Caco-2 (cell line): ENCODE measurements at regions not wholly inside any gene's neighbourhood (a gene's known extent, or its start where the extent isn't known, plus 50 kb on each side); places are given as distances from the start of the nearest gene placed in this dataset.
A peak's percentile ranks its signal among the peaks of the same experiment; 100 is the strongest.

Source experiments
- BruUV-seq: library from RNA; stranded (reverse); fragments of 400-500 nt; replicated peaks from 2 replicates; lab custom pipeline; 2021; lab: Mats Ljungman, UMichigan
- CTCF ChIA-PET: fragments of 300-600 bp; sonication (Branson Sonifier 250); formaldehyde crosslinking; loops from one replicate; lab custom pipeline; 2022; ENCODE audit warnings: antibody characterized with exemption; lab: Charles Lee
- POLR2A ChIA-PET: fragments of 300-600 bp; sonication (Branson Sonifier 250); formaldehyde crosslinking; loops from one replicate; lab custom pipeline; 2022; ENCODE audit warnings: antibody characterized with exemption; lab: Charles Lee
- DNase-seq, 2 experiments: peaks; one replicate each; pipeline versions ENCODE4 v3.0.0 to v3.0.0-alpha.2; 2020 to 2022
- H3K27me3 ChIP-seq: replicated peaks from 2 replicates; pipeline ENCODE4 v1.6.0; 2011; ENCODE audit warnings: low read length; ENCODE audit not compliant: control insufficient read depth, insufficient read depth
- H3K36me3 ChIP-seq: 2 replicates; pipeline ENCODE4 v1.5.1; 2011; ENCODE audit warnings: low read length; ENCODE audit not compliant: control insufficient read depth, insufficient read depth
- H3K4me1 ChIP-seq: fragments of 250-450 bp; sonication (Bioruptor Pico); 2 replicates; pipeline ENCODE4 v1.5.1; 2020; ENCODE audit warnings: mild to moderate bottlenecking
- H3K4me3 ChIP-seq: 2 replicates; pipeline ENCODE4 v1.5.1; 2011; ENCODE audit warnings: low read depth, mild to moderate bottlenecking, control low read depth, low read length
- H3K9me3 ChIP-seq: fragments of 250-450 bp; sonication (Bioruptor Pico); 2 replicates; pipeline ENCODE4 v1.5.1; 2020; ENCODE audit warnings: mild to moderate bottlenecking, moderate library complexity
- H3K27ac Mint-ChIP-seq: one replicate; pipeline ENCODE4 v1.8.0; 2022; ENCODE audit warnings: mixed read lengths; ENCODE audit not compliant: unreplicated experiment
- H3K27me3 Mint-ChIP-seq: one replicate; pipeline ENCODE4 v1.8.0; 2022; ENCODE audit warnings: mixed read lengths; ENCODE audit not compliant: insufficient read depth, unreplicated experiment
- H3K36me3 Mint-ChIP-seq: one replicate; pipeline ENCODE4 v1.8.0; 2022; ENCODE audit warnings: mild to moderate bottlenecking, mixed read lengths; ENCODE audit not compliant: insufficient read depth, unreplicated experiment
- H3K4me1 Mint-ChIP-seq: one replicate; pipeline ENCODE4 v1.8.0; 2022; ENCODE audit warnings: low read depth, mixed read lengths; ENCODE audit not compliant: unreplicated experiment
- H3K4me3 Mint-ChIP-seq: one replicate; pipeline ENCODE4 v1.8.0; 2022; ENCODE audit warnings: mild to moderate bottlenecking, moderate library complexity, mixed read lengths; ENCODE audit not compliant: unreplicated experiment
- H3K9me3 Mint-ChIP-seq: one replicate; pipeline ENCODE4 v1.8.0; 2022; ENCODE audit warnings: mixed read lengths; ENCODE audit not compliant: unreplicated experiment
- intact Hi-C: fragments of 100-400 bp; cut with micrococcal nuclease; formaldehyde crosslinking; loops from one replicate; pipeline ENCODE4 v1.10.0; 2022; ENCODE audit not compliant: unreplicated experiment
- TF ChIP-seq, protein P1 (sequence below), 2 experiments: fragments of 200-600 bp in 1 of 2; IDR thresholded peaks; 1 replicate in 1 of 2; 2 replicates in 1 of 2; pipeline versions ENCODE4 v1.5.1 to v1.8.0; 2011 to 2022; ENCODE audit warnings: antibody characterized with exemption in 1 of 2, control low read depth in 1 of 2, inconsistent platforms in 1 of 2, low read depth in 1 of 2, low read length in 1 of 2, mild to moderate bottlenecking in 1 of 2, moderate library complexity in 1 of 2; ENCODE audit not compliant: insufficient read depth in 1 of 2, severe bottlenecking in 1 of 2, unreplicated experiment in 1 of 2

DNA sequence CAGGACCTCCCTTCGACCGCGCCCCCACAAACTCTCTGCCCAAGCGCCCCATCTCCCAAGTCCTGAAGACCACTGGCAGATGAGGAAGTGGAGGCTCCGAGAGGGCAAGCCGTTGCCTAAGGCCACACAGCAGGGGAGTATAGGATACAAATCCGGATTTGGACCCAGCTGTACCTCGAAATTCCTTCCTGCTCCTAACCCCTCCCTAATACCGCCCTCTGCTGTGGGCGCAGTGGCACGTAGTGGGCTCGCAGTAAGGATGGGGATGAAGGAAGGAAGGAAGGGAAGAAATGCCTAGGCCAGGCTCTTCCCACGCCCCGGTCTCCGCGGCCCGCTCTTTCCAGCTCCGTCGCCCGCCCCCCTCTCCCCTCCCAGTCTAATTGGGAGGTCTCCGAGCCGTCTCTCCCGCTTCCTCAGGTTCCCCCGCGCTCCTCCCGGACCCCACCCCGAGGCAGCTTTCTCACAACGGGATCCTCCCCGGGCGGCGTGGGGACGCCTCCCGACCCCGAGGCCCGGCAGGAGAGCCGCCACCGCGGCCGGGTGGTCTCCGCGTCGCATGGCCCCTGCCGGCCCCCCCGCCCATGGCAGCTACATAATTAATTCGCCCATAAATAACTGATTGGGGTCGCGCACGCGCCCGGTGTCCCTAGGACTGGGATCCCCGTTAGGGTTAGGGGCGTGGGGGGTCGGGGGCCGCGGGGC, 138.9 kb downstream of the C9orf50 start:
- H3K27me3 Mint-ChIP-seq = no peaks in the 10 kb centered on the region
- Histone ChIP-seq H3K4me3 (peak overlapping the region; percentile 36), H3K36me3 (no peaks in the 10 kb centered on the region; the same call in 1 of the 2 replicates), H3K9me3 (no peaks in the 10 kb centered on the region), H3K4me1 (peaks cover 76% of the 10 kb centered on the region), H3K27me3 (no peaks in the 10 kb centered on the region)
- peaks cover 68% of the 10 kb centered on the region for H3K4me1 Mint-ChIP-seq
- intact Hi-C loops = loop anchor here (2.0 kb wide), 1 partner anchor 147 kb away; no protein-coding TSS in a partner anchor
- H3K27ac Mint-ChIP-seq = peak overlapping the region; percentile 92
- TF ChIP-seq, protein P1, sequence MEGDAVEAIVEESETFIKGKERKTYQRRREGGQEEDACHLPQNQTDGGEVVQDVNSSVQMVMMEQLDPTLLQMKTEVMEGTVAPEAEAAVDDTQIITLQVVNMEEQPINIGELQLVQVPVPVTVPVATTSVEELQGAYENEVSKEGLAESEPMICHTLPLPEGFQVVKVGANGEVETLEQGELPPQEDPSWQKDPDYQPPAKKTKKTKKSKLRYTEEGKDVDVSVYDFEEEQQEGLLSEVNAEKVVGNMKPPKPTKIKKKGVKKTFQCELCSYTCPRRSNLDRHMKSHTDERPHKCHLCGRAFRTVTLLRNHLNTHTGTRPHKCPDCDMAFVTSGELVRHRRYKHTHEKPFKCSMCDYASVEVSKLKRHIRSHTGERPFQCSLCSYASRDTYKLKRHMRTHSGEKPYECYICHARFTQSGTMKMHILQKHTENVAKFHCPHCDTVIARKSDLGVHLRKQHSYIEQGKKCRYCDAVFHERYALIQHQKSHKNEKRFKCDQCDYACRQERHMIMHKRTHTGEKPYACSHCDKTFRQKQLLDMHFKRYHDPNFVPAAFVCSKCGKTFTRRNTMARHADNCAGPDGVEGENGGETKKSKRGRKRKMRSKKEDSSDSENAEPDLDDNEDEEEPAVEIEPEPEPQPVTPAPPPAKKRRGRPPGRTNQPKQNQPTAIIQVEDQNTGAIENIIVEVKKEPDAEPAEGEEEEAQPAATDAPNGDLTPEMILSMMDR (IDR thresholded peaks at IDR 0.05; ENCODE audit: insufficient read depth in 1 of 2, low read depth in 1 of 2, low read length in 1 of 2, severe bottlenecking in 1 of 2, unreplicated experiment in 1 of 2) = peak in 1 of 2 experiments; percentile 10
- CTCF ChIA-PET = interaction anchor here (0.6 to 1.0 kb wide), 4 partner anchors 14 to 92 kb away, joined by 3 to 5 read pairs (median 4); no protein-coding TSS in a partner anchor
- BruUV-seq = TSS peak; percentile 24
- no peaks in the 10 kb centered on the region for H3K9me3 Mint-ChIP-seq
- peaks cover 14% of the 10 kb centered on the region for H3K36me3 Mint-ChIP-seq
- peak overlapping the region; percentile 82 for H3K4me3 Mint-ChIP-seq
- peak in 1 of 2 experiments; percentile 43 for DNase-seq
- POLR2A ChIA-PET = interaction anchor here (0.6 to 3.1 kb wide), 6 partner anchors 11 to 445 kb away, joined by 3 to 32 read pairs (median 8); partner anchors contain the start of gene IER5L

DNA sequence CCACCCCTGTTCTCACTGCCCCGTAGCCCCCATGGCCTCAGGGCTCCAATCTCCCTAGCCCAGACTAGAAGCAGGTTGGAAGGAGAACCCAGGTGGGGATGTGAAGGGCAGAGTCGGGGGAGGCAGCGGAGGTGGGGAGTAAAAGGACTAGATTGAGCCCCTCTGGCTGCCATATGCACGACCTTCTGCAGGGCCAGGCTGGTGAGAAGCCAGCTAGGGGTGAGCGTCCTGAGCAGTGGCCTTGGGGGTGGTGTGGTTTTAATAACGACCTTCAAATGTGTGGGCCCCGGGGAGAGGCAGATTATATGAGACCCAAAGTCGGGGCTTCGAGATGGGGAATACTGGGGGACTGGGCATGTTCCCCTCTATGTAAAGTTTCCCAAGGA, 139.5 kb downstream of the C9orf50 start:
- DNase-seq = no peak
- Mint-ChIP-seq H3K27ac (peak overlapping the region; percentile 92), H3K36me3 (peaks cover 19% of the 10 kb centered on the region), H3K4me1 (peaks cover 62% of the 10 kb centered on the region), H3K4me3 (peak overlapping the region; percentile 82), H3K9me3 (no peaks in the 10 kb centered on the region), H3K27me3 (no peaks in the 10 kb centered on the region)
- no TSS peak for BruUV-seq
- H3K9me3 ChIP-seq = no peaks in the 10 kb centered on the region
- no peaks in the 10 kb centered on the region for H3K27me3 ChIP-seq
- H3K4me1 ChIP-seq = peaks cover 76% of the 10 kb centered on the region
- H3K4me3 ChIP-seq = peak overlapping the region; percentile 36
- POLR2A ChIA-PET = interaction anchor here (1.6 to 3.1 kb wide), 2 partner anchors 21 to 303 kb away, joined by 7 to 32 read pairs; partner anchors contain the start of gene IER5L
- H3K36me3 ChIP-seq = no peaks in the 10 kb centered on the region; the same call in 1 of the 2 replicates
- CTCF ChIA-PET = interaction anchor here (1.0 kb wide), 1 partner anchor 21 kb away, joined by 4 read pairs; no protein-coding TSS in a partner anchor
- TF ChIP-seq, protein P1 (IDR thresholded peaks at IDR 0.05; ENCODE audit: insufficient read depth in 1 of 2, low read depth in 1 of 2, low read length in 1 of 2, severe bottlenecking in 1 of 2, unreplicated experiment in 1 of 2) = no peak
- intact Hi-C loops = no loop called here

DNA sequence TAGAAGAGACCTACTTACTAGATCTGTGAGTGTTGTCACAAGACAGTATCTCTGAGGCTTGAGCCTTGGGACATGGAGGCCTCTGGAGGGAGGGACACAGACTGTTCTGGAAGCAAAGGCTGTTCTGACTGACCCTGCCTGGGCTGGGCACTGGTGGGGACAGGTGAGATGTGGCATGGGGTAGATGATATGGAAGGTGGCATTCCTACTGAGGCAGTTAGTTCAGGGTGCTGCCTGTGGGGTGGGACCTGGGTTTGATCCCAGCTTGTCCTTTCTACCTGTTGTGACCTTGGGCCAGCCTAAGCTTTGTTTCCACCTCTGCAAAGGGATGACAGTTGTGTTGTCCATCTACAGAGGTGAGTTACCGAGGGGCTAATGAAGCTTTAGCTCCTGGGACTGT, 140.2 kb downstream of the C9orf50 start:
- CTCF ChIA-PET = no interaction called here
- peak overlapping the region; percentile 82 for H3K4me3 Mint-ChIP-seq
- POLR2A ChIA-PET = interaction anchor here (1.6 kb wide), 1 partner anchor 303 kb away, joined by 7 read pairs; the partner anchor contains the start of gene IER5L
- H3K27me3 Mint-ChIP-seq = no peaks in the 10 kb centered on the region
- intact Hi-C loops = no loop called here
- no peaks in the 10 kb centered on the region for H3K9me3 Mint-ChIP-seq
- H3K27ac Mint-ChIP-seq = peak overlapping the region; percentile 92
- Histone ChIP-seq H3K4me1 (peaks cover 74% of the 10 kb centered on the region), H3K9me3 (no peaks in the 10 kb centered on the region), H3K27me3 (no peaks in the 10 kb centered on the region), H3K4me3 (no peak overlapping the region), H3K36me3 (no peaks in the 10 kb centered on the region; the same call in 1 of the 2 replicates)
- H3K4me1 Mint-ChIP-seq = peaks cover 55% of the 10 kb centered on the region
- no TSS peak for BruUV-seq
- DNase-seq = no peak
- H3K36me3 Mint-ChIP-seq = peaks cover 19% of the 10 kb centered on the region
- TF ChIP-seq, protein P1 (IDR thresholded peaks at IDR 0.05; ENCODE audit: insufficient read depth in 1 of 2, low read depth in 1 of 2, low read length in 1 of 2, severe bottlenecking in 1 of 2, unreplicated experiment in 1 of 2) = no peak
